GM18517 (cell line): ENCODE measurements at regions not wholly inside any gene's neighbourhood (a gene's known extent, or its start where the extent isn't known, plus 50 kb on each side); places are given as distances from the start of the nearest gene placed in this dataset.
"Not testable (repeated sequence)": the region's sequence is repeated elsewhere in the genome, so short reads cannot be mapped to it uniquely, and the experiment has no call there.

Source experiments
- ATAC-seq: cut with Tn5 transposase; IDR thresholded peaks from one replicate; pipeline ENCODE4 v1.9.1; 2021; ENCODE audit warnings: mild to moderate bottlenecking, moderate library complexity; ENCODE audit not compliant: unreplicated experiment

- ATAC-seq: no peak
Measured at GRCh38 chr3:71997066-71997653, 212.2 kb upstream of the PROK2 start.

- ATAC-seq: no peak
Measured at GRCh38 chr3:71994906-71995305, 210.0 kb upstream of the PROK2 start.

GRCh38 chr3:71994203-71994602 is 209.3 kb upstream of the PROK2 start:
- no peak for ATAC-seq

- ATAC-seq: no peak
Measured at GRCh38 chr3:71991681-71992080, 206.7 kb upstream of the PROK2 start.

GRCh38 chr3:71991046-71991445 is 206.1 kb upstream of the PROK2 start:
- ATAC-seq: no peak

- no peak for ATAC-seq
Measured at GRCh38 chr3:71990545-71990944, 205.6 kb upstream of the PROK2 start.

- ATAC-seq: no peak
Measured at GRCh38 chr3:71989165-71989564, 204.2 kb upstream of the PROK2 start.

GRCh38 chr3:71987828-71988227 is 202.9 kb upstream of the PROK2 start:
- ATAC-seq: no peak

GRCh38 chr3:71987089-71987735 is 202.3 kb upstream of the PROK2 start:
- ATAC-seq: no peak

- no peak for ATAC-seq
Measured at GRCh38 chr3:71986606-71987005, 201.7 kb upstream of the PROK2 start.

- ATAC-seq: peak; percentile 94
Measured at GRCh38 chr3:71984843-71985613, 200.1 kb upstream of the PROK2 start.

- no peak for ATAC-seq
Measured at GRCh38 chr3:71983694-71984093, 198.7 kb upstream of the PROK2 start.

GRCh38 chr3:71982506-71983258 is 197.7 kb upstream of the PROK2 start:
- ATAC-seq: not testable (repeated sequence)

- no peak for ATAC-seq
Measured at GRCh38 chr3:71979175-71979574, 194.2 kb upstream of the PROK2 start.

- ATAC-seq: peak; percentile 88
Measured at GRCh38 chr3:71978150-71978721, 193.3 kb upstream of the PROK2 start.

GRCh38 chr3:71977525-71977924 is 192.6 kb upstream of the PROK2 start:
- no peak for ATAC-seq

GRCh38 chr3:71975573-71975972 is 190.6 kb upstream of the PROK2 start:
- no peak for ATAC-seq

- ATAC-seq: no peak
Measured at GRCh38 chr3:71974786-71975185, 189.8 kb upstream of the PROK2 start.

- ATAC-seq: no peak
Measured at GRCh38 chr3:71973274-71974030, 188.5 kb upstream of the PROK2 start.

GRCh38 chr3:71972031-71972430 is 187.1 kb upstream of the PROK2 start:
- ATAC-seq: no peak
